ENCODE measurements at regions not wholly inside any gene's neighbourhood (a gene's known extent, or its start where the extent isn't known, plus 50 kb on each side); places are given as distances from the start of the nearest gene placed in this dataset.

DNA sequence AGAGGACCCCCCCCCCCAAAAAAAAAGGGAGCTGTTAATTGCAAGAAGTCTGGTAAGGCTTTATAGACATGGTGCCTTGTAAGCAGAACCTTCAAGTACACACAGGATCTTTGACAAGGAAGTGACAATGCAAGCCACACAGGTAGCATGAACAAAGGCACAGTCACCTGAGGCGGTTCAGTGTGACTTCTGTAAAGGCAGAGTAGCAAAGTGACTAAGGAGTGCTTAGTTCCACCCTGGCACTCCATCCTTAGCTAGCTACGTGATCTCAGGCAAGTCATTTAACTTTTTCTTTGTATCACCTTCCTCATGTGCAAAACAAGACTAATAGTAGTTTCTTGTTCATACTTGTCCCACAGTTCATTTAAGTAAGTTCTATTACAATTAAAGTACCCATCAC is 282.0 kb downstream of the PRELID2 start:
- DNase-seq (ENCODE audit: low read depth, low spot score), result peak; percentile 11

DNA sequence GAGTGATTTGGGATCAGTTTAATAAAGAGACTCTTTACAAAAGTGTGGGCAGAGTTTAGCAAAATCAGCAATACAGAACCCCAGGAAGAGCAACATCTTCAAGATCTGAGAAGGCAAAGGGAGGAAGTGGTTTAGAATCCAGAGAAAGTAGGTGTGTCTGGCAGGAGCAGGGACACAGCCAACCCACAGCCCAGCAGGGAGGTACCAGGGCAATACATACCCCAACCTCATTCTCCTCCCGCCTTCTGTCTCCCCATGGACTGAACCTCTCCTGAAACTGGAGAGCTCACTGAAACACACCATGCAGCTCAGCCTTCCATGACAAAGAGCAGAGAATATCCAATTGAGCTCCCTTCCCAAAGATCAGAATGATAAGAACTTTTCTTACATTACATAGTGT is 283.4 kb downstream of the PRELID2 start:
- DNase-seq (ENCODE audit: low read depth, low spot score) (no peak), FAIRE-seq (no peak)
- TF ChIP-seq, protein P1, sequence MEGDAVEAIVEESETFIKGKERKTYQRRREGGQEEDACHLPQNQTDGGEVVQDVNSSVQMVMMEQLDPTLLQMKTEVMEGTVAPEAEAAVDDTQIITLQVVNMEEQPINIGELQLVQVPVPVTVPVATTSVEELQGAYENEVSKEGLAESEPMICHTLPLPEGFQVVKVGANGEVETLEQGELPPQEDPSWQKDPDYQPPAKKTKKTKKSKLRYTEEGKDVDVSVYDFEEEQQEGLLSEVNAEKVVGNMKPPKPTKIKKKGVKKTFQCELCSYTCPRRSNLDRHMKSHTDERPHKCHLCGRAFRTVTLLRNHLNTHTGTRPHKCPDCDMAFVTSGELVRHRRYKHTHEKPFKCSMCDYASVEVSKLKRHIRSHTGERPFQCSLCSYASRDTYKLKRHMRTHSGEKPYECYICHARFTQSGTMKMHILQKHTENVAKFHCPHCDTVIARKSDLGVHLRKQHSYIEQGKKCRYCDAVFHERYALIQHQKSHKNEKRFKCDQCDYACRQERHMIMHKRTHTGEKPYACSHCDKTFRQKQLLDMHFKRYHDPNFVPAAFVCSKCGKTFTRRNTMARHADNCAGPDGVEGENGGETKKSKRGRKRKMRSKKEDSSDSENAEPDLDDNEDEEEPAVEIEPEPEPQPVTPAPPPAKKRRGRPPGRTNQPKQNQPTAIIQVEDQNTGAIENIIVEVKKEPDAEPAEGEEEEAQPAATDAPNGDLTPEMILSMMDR (optimal IDR thresholded peaks at IDR 0.05 in 1 of 3, IDR thresholded peaks at IDR 0.05 in 1 of 3, conservative IDR thresholded peaks at IDR 0.05 in 1 of 3; ENCODE audit: extremely low read depth in 1 of 3, insufficient read depth in 2 of 3, low read length in 3 of 3), result no peak
- TF ChIP-seq EZH2 (IDR thresholded peaks at IDR 0.05; ENCODE audit: low read length), result no peak
- H3K79me2 ChIP-seq (ENCODE audit: control insufficient read depth, insufficient read depth, low read length), result no peaks in the 10 kb centered on the region
- no peaks in the 10 kb centered on the region for H3K9me1 ChIP-seq (ENCODE audit: control insufficient read depth, extremely low read depth, insufficient read depth, low read length)
- H3K27ac ChIP-seq (ENCODE audit: control insufficient read depth, insufficient read depth, low read length), result no peak overlapping the region
- H3K36me3 ChIP-seq (ENCODE audit: control insufficient read depth in 2 of 2, extremely low read depth in 1 of 2, insufficient read depth in 2 of 2, low read length in 2 of 2), result no peaks in the 10 kb centered on the region
- no peaks in the 10 kb centered on the region for H3K9me3 ChIP-seq (ENCODE audit: control insufficient read depth, low read depth, low read length)
- no peak overlapping the region for H3K4me3 ChIP-seq (ENCODE audit: control insufficient read depth in 2 of 3, extremely low read depth in 1 of 3, insufficient read depth in 2 of 3, low read depth in 1 of 3, low read length in 3 of 3)
- H3K4me2 ChIP-seq (ENCODE audit: control insufficient read depth, extremely low read depth, insufficient read depth, low read depth, low read length), result no peak overlapping the region
- no peak overlapping the region for H3K9ac ChIP-seq (ENCODE audit: control insufficient read depth, extremely low read depth, insufficient read depth, low read length)
- no peaks in the 10 kb centered on the region for H3K27me3 ChIP-seq (ENCODE audit: control insufficient read depth, extremely low read depth, insufficient read depth, low read length)
- no peak overlapping the region for H2AFZ ChIP-seq (ENCODE audit: control insufficient read depth, low read length)
- no peaks in the 10 kb centered on the region for H4K20me1 ChIP-seq (ENCODE audit: control insufficient read depth, extremely low read depth, insufficient read depth, low read length)
- dilution Hi-C loops (cut with MboI; ENCODE audit: extremely low pct_ligation_motif_present, low sequenced_read_pairs), result no loop called here
- peaks cover 20% of the 10 kb centered on the region for H3K4me1 ChIP-seq (ENCODE audit: control insufficient read depth, extremely low read depth, insufficient read depth, low read length)

More for the DNA sequence above, 282.0 kb downstream of the PRELID2 start:
- no peak overlapping the region for H3K9ac ChIP-seq (ENCODE audit: control insufficient read depth, extremely low read depth, insufficient read depth, low read length)
- H3K79me2 ChIP-seq (ENCODE audit: control insufficient read depth, insufficient read depth, low read length), result no peaks in the 10 kb centered on the region
- no peaks in the 10 kb centered on the region for H3K9me1 ChIP-seq (ENCODE audit: control insufficient read depth, extremely low read depth, insufficient read depth, low read length)
- H3K4me2 ChIP-seq (ENCODE audit: control insufficient read depth, extremely low read depth, insufficient read depth, low read depth, low read length), result no peak overlapping the region
- dilution Hi-C loops (cut with MboI; ENCODE audit: extremely low pct_ligation_motif_present, low sequenced_read_pairs), result no loop called here
- no peak overlapping the region for H3K4me3 ChIP-seq (ENCODE audit: control insufficient read depth in 2 of 3, extremely low read depth in 1 of 3, insufficient read depth in 2 of 3, low read depth in 1 of 3, low read length in 3 of 3)
- no peaks in the 10 kb centered on the region for H3K9me3 ChIP-seq (ENCODE audit: control insufficient read depth, low read depth, low read length)
- no peak overlapping the region for H3K27ac ChIP-seq (ENCODE audit: control insufficient read depth, insufficient read depth, low read length)
- TF ChIP-seq, protein P1 (optimal IDR thresholded peaks at IDR 0.05 in 1 of 3, IDR thresholded peaks at IDR 0.05 in 1 of 3, conservative IDR thresholded peaks at IDR 0.05 in 1 of 3; ENCODE audit: extremely low read depth in 1 of 3, insufficient read depth in 2 of 3, low read length in 3 of 3), result no peak
- no peak for TF ChIP-seq EZH2 (IDR thresholded peaks at IDR 0.05; ENCODE audit: low read length)
- no peaks in the 10 kb centered on the region for H3K27me3 ChIP-seq (ENCODE audit: control insufficient read depth, extremely low read depth, insufficient read depth, low read length)
- FAIRE-seq, result peak; percentile 74
- peaks cover 20% of the 10 kb centered on the region for H3K4me1 ChIP-seq (ENCODE audit: control insufficient read depth, extremely low read depth, insufficient read depth, low read length)
- H4K20me1 ChIP-seq (ENCODE audit: control insufficient read depth, extremely low read depth, insufficient read depth, low read length), result no peaks in the 10 kb centered on the region
- H3K36me3 ChIP-seq (ENCODE audit: control insufficient read depth in 2 of 2, extremely low read depth in 1 of 2, insufficient read depth in 2 of 2, low read length in 2 of 2), result no peaks in the 10 kb centered on the region
- no peak overlapping the region for H2AFZ ChIP-seq (ENCODE audit: control insufficient read depth, low read length)

All from keratinocyte (primary cell).